Endometrium (tissue), 2 donors: ENCODE measurements at regions not wholly inside any gene's neighbourhood (a gene's known extent, or its start where the extent isn't known, plus 50 kb on each side); places are given as distances from the start of the nearest gene placed in this dataset.

Experiments
- FAIRE-seq: peaks from 2 replicates; lab custom pipeline; 2012; peaks lifted over from hg19 to GRCh38; lab: Jason Lieb, UNC
- donor health status: control.
- donor health status: control.

- no peak for FAIRE-seq
Measured at GRCh38 chr9:108333530-108333983, 522.2 kb downstream of the ACTL7B start.

GRCh38 chr9:108331596-108331995, 524.2 kb downstream of the ACTL7B start:
- no peak for FAIRE-seq

- FAIRE-seq, result no peak
Measured at GRCh38 chr9:108325406-108325805, 530.4 kb downstream of the ACTL7B start.

DNA sequence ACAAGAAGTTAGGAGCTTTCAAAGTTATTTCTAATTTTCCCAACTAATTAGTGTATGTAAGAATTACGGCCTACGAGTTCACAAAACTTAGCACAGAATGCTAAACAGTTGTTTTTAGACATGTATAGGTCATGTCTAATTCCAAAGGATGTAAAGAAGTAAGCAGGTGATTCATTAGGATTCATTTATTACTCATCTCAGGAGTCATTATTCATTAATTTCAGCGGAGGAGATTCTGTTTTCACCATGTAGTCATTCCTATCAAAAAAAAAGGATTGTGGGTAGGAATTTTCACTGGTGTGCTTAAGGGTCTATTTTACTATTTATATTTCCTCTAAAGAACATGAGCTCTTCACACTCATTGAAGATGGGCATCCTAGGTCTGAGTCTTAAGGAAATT, 532.2 kb downstream of the ACTL7B start:
- FAIRE-seq, result no peak

DNA sequence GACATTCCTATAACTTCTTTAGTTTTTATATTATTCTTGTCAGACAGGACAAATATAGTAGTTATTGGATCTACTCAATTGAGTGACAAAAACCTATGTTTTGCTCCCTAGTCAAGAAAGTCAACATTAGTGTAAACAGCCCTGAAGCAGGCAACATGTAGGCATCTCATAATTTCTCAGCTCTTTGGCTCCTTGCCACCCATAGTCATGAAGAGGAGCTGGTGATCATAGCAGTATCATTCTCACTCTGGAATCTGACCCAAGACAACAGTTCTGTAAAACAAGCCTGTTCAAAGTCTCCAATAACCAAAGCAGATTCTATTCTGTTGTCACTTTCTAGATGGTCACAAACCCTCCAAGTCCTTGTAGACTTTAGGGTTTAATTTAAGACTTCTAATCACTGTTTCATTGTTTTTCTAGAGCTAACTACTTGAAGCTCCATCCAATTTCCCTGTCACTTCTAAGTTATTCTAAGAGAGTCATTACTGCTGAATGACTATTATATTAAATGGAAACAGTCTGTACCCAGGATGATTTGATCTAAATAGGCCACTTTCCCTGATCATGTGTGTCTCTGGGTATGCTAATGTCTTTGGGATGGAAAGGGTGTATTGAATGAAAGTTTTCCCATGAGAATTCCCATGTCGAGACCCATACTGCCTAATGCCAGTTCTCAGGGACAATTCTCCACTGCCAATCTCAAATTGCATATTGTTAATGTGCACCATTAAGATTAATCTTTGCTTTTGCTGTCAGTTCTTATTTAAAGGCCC, 533.3 kb downstream of the ACTL7B start:
- no peak for FAIRE-seq

- no peak for FAIRE-seq
Measured at GRCh38 chr9:108316630-108317029, 539.2 kb downstream of the ACTL7B start.

DNA sequence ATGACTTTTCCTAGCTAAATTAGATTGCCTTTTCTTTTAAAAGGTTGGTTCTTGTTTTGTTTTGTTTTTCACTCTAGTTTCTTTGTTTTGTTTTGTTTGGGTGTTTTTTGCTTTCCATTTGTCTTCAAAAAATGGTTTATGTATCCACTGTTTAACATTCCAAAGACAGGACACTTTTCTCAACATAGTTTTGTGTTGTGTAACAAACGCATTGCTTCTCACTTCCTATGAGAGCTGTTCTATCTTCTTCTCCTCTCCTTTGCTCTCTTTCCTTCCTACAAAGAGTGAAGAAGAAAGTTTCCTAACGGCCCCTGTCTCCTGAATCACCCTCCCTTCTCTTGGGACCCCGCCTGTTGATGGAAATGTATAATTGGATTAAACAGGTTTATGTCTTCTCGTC, 539.7 kb downstream of the ACTL7B start:
- FAIRE-seq, result peak; percentile 95

DNA sequence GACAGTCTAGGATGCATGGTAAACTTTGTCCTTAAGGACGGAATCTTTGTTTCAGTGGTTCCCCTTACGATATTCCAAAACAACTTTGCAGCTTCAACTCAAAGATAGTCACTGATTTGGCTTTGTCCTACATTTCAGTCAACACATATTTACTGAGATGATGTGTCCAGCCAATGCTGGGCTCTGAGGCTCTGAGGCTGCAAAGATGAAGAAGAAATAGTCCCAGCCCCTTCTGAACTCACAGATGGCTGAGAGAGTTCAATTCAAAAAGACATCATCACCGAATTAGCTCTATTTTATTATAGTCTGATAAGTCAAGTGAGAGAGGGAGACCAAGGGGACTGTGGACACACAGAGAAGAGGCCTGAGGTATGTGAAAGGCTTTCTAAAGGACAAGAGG, 544.0 kb downstream of the ACTL7B start:
- FAIRE-seq, result no peak

DNA sequence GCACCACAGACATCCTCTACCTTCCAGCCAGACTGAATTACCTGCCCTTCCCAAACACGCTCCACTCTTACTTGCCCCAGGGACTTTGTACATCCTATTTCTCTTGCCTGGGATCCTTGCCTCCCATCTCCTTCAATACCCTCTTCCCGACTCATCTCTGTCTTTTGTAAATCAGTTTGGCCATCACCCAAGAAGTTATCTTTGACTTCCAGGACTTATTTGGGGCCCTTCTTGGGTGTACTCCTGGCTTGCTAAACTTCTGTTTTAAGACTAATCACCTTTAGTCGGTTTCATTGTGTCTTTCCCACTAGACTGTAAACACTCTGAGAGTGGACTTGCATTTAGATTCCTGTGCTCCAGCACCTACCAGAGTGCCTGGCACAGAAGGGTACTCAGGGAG, 545.6 kb downstream of the ACTL7B start:
- no peak for FAIRE-seq

- FAIRE-seq, result no peak
Measured at GRCh38 chr9:108300306-108301287, 555.2 kb downstream of the ACTL7B start.

GRCh38 chr9:108297073-108297472, 558.7 kb downstream of the ACTL7B start:
- peak; percentile 23 for FAIRE-seq

- no peak for FAIRE-seq
Measured at GRCh38 chr9:108296056-108296455, 559.7 kb downstream of the ACTL7B start.

DNA sequence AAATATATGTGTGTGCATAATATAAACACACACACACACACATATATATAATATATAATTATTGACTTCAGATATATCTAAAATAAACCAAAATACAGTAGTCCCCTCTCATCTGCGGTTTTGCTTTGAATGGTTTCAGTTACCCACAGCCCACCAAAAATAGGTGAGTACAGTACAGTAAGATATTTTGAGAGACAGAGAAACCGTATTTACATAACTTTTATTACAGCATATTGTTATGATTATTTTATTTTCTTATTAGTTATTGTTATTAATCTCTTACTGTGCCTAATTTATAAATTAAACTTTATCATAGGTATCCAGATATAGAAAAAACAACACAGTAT, 564.2 kb downstream of the ACTL7B start:
- FAIRE-seq, result no peak

DNA sequence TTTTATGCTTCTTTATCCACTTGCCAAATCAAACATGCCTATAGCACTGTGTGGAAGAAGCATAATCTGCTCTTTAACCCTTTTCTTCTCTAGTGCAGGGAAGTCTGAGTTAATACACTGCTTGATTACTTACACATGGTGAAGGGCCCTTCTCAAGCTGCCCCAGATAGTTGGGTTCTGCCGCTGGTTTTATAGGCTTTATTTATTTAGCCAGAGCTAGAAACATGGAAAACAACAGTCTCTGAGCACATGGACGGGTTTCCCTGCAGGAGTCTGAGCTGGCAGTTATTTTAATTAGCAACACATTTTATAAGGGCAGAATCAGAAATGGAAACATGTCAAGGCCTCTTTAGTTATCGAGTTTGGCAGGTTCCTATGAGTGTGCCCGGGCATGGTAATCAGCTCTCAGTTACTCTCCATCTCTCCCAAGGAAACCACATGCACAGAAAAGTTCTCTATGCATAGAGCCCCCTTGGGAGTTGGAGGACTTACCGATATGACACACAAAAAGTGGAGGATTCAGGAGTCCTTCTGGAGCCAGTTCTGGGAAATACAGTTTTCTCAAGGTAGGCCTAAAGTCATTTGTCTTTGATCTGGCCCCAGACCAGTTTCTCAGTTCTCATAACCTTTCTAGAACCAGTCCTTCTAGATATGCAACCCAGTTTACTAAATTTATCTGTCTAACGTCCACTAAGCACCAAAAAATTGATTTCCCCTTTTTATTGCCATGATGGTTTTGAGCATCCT, 564.8 kb downstream of the ACTL7B start:
- FAIRE-seq, result peak; percentile 75

- FAIRE-seq, result no peak
Measured at GRCh38 chr9:108286638-108287206, 569.1 kb downstream of the ACTL7B start.

DNA sequence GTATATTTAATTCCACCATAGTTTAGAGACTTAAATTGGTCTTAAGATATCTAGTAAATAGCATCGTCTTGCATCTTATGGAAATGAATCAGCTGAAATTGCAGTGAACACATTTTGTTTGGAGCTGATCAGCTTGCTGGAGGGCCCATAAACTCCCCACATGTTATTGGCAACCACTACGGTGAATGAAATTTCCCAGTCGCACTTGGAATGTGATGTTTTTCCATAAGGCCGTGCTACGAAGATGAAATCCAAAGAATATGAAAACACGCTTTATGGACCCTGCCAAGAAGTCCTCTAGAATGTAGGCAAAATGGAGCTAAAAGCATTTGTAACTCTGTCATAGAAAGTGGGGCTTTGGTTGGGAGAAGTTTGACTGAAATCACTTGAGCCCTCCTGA, 572.1 kb downstream of the ACTL7B start:
- FAIRE-seq, result peak; percentile 88

DNA sequence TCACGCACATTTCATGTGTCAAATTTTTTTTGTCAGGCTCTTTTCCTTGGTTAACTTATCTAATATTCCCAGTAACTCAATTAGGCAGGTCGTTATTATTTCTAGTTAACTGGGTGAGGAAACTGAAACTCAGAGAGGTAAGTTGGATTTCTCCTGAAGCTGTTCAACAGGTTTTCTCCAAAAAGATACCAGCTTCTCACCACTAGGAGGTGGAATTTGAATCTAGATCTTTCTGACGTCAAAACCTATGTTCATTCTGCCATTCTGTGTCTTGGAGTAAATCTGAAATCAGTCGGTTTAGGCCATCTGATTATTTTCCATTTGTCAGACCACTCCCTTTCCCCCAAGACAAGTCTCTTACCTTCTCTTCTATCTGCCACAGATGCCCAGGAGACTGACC, 572.9 kb downstream of the ACTL7B start:
- no peak for FAIRE-seq

- no peak for FAIRE-seq
Measured at GRCh38 chr9:108281696-108282095, 574.1 kb downstream of the ACTL7B start.

GRCh38 chr9:108278341-108278740, 577.4 kb downstream of the ACTL7B start:
- FAIRE-seq, result peak; percentile 100

DNA sequence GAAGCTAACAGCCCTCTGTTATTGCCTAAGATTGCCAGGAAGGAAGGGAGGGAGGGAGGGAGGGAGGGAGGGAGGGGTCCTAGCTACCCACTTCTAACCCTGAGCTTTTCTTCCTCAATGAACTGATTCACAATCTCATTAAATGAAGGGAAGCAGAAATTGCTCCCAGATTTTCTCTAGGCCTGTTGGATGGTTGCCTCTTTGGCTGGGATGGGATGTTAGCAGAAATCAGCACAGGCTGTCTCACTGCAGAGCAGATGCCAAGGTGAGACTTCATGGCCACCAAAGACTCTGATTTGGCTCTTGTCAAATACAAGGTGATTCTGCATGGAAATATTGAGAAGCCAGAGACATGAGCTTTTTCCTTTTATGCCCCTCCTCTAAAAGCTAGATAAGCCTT, 578.6 kb downstream of the ACTL7B start:
- FAIRE-seq, result no peak

GRCh38 chr9:108275906-108276305, 579.9 kb downstream of the ACTL7B start:
- no peak for FAIRE-seq

GRCh38 chr9:108274971-108275370, 580.8 kb downstream of the ACTL7B start:
- FAIRE-seq, result no peak
